NCI-H146 (cell line): ENCODE measurements at regions not wholly inside any gene's neighbourhood (a gene's known extent, or its start where the extent isn't known, plus 50 kb on each side); places are given as distances from the start of the nearest gene placed in this dataset.

Experiments
- DNase-seq: peaks from one replicate; lab custom pipeline; 2025; lab: John Stamatoyannopoulos, UW

DNA sequence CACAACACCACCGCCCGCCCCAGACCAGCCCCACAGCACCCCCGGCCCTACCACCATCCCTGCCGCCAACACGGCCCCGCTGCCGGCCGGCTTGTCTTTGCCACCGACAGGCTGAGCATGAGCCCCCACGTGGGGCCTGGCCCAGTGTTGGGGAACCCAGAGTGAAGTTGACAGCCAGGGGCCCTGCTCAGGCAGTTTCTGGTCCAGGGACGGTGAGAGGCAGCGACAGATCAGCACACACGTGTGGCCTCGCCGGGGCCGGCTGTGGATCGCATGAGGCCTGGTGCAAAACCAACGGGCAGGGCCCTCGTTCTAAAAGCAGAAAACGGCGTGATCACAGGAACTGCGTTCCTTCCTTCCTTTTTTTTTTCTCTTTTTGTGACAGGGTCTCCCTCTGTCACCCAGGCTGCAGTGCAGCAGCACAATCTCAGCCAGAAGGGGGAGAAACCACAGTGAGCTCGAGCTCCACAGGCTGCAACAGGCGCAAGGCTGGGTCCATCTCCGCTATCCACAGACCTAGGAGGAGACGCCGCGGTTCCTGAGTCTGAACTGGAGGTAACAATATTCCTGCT lies 50.5 kb upstream of the FBRSL1 start:
- no peak for DNase-seq

DNA sequence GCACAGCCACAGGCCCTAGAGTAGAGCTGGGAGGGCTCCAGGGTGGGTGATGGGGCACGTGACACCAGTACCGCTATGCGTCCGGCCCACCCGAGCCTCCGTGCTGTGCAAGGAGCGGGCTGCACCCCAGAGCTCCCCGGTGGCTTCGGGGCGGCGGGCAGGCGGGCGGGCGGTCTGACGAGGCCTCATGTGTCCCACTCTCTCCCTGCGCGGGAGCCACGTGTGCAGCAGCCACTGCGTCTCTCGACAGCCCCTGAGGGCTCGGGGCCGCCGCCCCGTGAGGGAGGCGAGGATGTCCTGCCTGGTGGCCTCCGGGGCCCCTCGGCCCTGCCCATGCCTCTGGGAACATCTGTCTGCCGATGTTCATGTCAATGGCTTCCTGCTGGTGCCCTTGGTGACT lies 51.2 kb upstream of the FBRSL1 start:
- no peak for DNase-seq

DNA sequence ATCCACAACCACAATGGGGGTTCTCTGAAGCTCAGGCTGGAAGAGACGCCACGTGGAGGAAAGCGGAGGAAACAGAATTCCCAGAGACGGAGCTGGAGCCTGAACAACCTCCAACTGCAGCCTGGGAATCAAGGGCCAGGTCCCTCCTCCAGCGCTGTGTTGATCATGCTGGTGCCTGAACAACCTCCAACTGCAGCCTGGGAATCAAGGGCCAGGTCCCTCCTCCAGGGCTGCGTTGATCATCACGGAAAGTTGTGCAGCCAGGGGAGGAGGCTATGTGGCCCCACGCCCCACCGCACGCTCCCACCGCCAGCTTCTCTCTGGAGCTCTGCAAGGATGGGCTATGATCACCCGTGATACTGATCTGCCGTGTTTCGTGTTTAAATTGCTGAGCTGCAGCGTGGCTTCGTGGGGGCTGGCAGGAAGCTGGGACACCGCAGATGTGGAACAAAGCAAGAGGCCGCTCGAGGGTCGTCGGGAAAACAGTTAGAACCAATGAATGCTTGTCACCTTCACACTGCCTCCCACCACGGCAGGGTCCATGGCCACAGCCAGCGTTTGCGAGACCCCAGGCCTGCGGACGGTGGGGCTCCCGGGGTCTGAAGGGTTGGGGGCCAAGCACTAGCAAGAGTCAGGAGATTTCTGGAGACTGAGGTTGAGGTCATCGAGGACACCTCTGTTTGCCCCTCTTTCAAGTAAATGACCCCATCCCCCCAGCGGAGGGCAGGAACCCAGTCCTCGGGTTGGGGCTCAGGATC lies 51.8 kb upstream of the FBRSL1 start:
- DNase-seq = no peak

DNA sequence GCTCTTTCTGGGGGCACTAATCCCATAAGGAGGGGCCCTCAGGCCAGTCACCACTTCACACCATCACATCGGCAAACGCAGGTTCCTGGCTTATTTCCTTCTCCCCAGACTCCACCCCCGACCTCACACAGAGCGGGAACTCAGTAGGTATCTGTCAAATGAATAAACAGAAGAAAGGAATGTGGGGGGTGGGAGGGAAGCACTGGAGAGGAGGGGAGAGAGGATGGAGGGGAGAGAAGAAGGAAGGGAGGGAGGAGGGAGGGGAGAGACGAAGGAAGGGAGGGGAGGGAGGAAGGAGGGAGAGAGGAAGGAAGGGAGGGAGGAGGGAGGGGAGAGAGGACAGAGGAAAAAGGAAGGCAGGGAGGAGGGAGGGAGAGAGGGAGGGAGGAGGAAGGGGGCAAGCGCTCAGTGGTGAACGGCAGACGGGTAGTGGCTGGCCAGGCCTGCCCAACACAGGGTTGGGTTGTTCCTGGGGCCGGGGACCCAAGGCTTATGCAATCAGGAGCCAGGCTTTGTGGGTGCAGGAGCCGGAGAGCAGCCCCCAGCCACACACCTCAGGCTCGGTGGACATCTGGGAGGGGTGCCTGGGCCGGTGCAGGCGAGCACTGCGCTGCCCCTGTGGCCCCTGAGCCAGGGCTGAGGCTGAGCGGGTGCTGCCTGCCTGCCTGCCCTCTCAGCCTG lies 52.6 kb upstream of the FBRSL1 start:
- DNase-seq = no peak

DNA sequence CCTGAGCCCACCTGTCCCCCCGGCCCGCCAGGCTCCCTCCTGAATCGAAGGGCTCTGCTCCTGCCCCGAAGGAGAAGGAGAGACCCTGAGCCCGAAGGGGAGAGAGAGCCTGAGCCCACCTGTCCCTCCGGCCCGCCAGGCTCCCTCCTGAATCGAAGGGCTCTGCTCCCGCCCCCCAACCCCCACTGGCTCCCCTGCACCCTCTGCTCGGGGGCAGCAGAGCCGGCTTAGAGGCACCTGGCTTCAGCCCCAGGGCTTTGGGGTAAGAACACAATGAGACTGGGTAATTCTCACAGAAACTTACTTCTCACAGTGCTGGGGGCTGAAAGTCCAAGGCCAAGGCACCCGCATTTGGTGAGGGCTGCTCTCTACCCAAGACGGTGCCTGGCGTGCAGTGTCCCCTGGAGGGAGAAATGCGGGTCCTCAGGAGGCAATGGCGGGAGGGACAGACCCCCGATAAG lies 53.1 kb upstream of the FBRSL1 start:
- no peak for DNase-seq

DNA sequence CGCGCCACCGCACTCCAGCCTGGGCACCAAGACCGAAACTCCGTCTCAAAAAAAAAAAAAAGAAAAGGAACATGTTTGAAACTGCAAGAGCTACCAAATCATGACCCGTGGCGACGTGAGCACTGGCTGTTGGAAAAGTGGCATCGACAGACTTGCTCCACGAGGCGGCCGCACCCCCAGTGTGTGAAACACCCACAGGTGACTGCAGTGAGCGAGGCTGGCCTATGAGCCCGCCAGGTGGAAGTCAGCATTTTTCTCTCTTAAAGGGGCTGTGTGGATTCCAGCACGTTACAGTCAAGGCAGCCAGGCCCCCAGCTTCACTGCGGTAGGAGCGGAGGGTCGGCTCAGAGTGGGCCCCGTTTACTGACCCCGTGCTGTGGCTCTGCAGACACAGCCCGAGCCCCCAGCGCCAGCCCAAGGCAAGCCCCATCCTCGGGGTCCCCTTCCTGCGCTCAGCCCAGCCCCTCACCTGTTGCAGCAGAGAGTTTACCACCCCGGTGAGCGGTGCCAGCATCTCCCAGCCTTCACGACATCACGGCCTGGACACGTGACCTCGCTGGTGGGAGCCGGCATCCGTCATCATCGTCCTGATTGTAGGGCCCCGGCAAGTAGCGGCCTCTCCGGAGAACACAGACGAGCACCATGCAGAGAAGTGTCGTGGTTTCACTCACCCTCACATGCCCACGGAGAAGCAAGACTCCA lies 54.3 kb upstream of the FBRSL1 start:
- no peak for DNase-seq

DNA sequence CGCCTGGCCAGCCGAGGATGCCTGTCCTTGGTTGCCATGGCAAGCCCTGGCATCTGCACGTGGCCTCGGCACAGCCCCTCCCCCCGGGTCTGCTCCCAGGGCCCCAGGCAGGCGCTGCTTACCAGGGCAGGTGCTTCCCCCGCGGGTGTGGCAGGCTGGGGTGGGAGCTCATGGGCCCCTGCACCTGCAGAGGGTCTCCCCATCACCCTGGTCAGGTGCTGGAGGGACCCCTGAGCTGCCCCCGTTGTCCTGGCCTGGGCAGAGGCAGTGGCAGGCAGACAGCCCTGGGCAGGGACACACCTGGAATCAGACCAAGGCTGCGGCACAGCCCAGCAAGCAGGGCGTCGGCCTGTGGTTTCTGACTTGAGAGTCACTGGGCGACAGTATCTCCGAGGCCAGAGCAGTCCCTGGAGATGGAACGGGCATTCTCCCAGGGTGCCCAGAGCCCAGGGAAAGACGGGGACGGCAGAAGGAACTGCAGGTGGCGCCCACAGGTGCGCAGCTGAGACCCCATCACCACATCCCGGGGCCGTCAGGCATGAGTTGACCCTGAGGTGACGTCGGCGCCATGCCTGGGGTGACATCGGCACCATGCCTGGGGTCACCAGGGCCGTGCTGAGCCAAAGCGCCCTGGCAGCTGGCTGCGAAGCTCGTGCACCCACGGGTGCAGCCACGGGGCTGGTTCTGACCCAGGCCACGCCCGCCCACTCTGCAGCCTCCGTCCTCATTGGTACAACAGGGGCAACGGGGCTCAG lies 56.1 kb upstream of the FBRSL1 start:
- DNase-seq = peak; percentile 9

DNA sequence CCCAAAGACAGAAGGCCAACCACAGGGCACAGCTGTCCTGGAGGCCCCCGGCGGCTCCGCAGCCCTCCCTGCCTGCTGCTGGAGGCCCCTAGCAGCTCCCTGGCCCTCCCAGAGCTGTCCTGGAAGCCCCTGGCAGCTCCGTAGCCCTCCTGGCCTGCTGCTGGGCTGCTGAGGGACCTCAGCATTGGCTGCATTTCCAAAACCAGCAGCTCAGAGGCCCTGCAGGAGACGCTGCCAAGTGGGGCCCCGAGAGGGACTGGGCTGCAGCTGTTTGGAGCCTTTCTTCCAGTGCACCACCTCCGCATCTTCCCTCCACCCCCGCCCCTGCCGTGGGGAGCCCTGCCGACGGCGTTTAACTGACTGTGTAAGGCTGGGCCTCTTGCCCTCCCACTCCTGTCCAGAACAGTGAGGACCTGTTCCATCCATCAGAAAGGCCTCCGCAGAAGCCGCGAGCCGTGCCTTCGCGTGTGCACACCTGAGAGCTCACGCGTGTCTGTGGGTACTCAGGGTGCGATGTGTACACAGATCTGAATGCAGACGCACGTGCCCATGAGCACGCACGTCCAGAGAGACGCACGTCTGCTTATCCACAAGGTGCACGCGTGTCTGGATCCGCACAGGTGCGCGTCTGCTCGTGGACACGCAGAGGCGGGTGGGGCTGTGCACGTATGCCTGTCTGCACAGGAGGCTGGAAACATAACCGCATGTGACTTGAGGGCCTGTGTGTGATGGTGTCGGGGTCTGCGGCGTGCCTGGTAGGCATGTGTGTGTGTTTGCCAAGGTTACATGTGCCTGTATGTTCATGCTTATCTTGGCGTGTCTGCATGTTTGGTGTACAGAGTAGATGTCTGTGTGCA lies 57.0 kb upstream of the FBRSL1 start:
- no peak for DNase-seq

DNA sequence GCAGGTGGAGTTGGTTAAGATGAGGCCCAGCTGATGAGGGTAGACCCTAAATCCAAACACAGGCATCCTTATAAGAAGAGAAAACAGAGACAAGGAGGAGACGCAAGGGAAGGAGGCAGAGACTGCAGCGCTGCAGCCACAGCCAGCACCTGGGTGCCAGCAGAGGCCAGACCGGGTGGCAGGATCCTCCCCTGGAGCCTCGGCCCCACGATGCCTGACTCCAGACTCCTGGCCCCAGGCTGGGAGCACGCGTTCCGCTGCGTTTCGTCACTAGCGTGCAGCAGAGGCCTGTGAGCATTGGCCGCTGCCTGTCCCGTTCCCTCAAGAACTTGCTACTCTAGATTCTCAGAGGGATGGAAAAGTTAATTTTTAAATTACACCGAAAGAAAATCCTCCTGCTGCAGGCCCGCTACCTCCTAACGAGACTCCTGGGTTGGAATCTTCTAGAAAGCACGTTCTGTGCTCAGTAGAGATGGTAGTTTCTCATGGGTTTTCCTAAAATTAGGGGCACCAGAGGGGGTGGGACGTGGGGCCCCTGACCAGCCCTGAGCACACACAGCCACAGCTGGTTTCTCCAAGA lies 57.7 kb upstream of the FBRSL1 start:
- DNase-seq = no peak

DNA sequence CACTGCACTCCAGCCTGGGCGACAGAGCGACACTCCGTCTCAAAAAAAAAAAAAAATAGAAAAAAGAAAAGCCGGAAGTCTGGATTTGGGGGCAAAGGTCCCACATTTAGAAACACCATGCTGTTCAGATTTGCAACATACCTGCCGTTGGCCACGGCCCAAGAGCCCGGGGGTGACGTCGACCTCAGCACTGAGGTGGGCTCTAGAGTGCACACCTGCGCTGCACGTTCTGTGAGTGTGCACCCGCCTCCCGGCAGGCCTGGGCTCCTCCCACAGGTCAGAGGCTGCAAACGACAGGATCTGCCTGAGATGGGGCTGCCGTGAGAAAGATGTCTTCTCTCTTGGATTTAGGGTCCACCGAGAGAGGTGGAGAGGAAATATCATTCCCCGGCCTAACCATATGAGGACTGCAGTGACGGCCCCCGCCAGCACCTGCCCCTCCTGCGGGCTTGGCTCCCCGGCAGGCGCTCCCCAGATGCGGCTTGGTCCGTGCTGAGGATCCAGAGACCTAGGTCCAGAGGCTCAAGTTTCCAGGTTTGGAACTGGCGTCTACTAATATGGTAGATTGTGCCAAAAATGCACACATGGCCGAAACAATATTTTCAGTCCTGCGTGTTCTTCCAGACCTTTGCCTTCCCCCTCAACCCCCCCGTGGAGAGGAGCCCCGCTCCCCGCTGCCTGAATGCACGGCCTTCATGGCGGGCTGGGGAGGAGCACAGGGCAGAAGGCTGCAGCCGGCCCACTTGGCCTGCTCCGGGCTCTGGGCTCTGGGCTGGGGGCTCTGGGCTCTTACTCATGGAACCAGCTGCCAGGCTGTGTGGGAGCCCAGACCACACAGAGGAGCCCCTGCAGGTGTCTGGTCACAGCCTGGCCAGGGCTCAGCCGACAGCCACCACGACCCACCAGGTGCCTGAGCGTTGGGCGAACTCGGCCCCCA lies 58.8 kb upstream of the FBRSL1 start:
- no peak for DNase-seq

DNA sequence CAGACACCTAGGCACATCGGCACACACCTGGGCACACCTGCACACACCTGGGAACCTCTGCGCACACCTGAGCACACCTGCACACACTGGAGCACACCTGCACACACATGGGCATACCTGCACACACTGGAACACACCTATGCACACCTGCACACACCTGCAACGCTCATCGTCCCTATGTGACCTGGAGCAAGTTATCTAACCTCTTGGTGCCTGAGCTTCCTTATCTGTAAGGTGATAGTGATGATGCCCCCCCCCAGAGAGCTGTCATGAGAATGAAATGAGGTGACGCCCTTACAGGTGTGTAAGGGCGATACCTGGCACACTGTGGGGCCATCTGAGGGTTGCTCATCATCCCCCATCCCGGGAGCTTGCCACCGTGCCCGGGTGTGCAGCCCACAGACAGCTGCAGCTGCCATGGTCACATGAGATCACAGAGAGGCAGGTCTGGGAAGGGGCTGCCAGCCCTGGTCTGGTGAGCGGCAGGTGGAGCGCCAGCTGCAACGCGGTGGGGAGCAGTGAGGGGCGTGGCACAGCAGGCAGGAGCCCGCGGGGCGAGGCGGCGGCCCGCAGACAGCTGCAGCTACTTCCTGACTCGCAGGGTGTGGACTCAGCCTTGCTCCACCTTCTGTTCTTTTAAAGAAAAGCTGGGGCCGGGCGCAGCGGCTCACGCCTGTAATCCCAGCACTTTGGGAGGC lies 59.9 kb upstream of the FBRSL1 start:
- peak; percentile 85 for DNase-seq

DNA sequence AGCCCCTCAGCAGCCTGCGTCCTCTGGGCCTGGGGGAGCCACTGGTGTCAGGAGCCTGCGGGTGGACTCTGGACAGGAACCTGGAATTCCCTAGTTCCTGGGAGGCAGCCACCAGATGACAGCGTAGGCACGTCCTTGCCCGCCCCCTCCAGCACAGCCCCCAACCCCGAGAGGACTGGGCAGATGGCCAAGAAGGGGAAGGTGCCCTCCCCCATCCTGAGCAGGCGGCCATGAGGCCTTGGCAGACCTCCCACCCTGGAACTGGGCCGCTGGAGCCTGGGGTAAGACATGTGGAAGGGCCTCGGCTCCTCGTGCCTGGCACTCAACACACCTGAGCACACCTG lies 60.4 kb upstream of the FBRSL1 start:
- no peak for DNase-seq

DNA sequence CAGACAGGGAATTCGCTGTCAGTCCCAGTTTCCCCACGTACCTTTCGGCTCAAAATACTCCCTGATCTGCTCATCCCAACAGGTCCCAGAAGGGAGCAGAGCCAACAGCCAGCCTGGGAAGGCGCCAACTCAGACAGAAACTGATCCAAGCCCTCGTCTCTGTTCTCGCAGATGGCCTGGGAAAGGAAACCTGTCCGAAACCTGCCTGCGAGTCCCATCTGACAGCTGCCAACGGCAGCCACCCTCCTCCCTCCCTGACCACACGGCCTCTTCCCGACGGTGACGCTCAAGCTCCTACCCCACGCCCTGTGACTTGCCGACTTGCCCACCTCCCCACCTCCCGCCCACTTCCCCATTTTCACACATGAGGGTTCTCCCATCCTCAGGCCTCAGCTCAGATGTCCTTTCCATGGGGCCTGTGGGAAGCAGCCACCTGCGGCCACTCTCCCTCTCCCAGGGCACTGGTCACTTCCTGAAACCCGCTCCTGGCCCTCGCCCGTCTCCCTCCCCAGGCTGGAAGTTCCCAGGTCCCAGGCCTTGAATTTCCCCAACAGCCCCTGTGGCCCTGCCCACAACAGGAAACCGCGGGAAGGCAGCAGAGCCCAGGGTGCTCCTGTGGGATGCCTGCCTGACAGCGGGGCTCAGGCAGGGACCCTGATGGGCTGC lies 60.9 kb upstream of the FBRSL1 start:
- DNase-seq = no peak

DNA sequence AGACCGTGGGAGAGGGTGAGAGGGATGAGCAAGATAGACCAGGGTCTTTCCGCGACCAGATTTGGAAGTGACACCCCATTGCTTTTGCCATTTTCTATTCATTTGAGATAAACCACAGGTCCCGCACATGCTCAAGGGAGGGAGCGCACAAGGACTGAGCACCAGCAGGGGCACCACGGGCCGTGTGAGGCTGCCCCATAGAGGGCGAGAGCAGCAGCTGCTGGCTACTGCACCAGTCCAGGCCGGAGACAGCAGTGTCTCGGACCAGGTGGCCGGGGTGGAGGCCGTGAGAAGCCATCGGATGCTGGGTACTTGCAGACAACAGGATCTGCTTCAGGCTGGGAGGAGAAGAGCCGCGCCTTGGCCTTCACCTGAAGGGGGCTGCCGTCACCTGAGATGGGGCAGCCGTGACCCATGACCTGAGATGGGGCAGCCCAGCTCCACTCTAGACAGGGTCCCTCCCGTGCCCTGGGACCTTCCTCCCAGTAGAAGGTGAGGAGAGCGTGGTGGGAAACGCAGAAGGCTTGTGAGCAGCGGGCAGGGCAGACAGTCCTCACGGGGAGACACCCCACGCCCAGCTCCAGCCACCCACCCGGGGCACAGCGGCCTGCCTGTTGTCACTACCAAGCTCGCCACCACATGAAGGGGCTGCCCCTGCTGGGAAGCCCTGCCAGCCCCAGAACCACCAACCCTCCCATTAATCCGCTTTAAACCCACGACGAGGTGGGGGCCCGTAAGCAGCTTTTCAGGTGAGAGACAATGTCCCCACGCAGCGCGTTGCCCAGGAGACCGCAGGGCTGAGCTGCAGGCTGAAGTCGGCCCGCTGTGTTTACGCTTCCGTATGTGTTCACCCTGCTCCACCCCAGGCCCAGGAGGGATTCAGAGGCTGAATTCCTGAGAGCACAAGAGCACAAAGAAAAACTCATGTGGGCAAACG lies 61.7 kb upstream of the FBRSL1 start:
- DNase-seq = peak; percentile 26

DNA sequence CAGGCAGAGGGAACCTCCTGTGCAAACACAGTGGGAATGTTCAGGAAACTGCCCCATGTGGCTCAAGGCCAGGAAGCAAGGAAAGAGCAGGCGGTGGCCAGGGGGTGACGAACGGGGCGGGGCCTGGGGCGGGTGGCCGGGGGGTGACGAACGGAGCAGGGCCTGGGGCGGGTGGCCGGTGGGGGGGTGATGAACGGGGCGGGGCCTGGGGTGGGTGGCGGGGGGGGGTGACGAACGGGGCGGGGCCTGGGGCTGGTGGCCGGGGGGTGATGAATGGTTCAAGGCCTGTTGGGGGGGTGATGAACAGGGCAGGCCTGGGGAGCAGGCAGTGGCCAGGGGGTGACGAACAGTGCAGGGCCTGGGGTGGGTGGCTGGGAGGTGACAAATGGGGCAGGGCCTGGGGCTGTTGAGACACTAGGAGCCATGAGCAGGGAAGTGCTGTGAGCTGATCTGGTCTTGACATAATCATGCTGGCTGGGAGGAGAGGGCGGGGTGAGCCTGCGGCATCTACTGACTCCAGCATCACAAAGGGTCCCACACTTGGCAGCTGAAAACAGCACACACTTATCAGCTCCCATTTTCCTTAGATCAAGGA lies 62.7 kb upstream of the FBRSL1 start:
- DNase-seq = no peak

DNA sequence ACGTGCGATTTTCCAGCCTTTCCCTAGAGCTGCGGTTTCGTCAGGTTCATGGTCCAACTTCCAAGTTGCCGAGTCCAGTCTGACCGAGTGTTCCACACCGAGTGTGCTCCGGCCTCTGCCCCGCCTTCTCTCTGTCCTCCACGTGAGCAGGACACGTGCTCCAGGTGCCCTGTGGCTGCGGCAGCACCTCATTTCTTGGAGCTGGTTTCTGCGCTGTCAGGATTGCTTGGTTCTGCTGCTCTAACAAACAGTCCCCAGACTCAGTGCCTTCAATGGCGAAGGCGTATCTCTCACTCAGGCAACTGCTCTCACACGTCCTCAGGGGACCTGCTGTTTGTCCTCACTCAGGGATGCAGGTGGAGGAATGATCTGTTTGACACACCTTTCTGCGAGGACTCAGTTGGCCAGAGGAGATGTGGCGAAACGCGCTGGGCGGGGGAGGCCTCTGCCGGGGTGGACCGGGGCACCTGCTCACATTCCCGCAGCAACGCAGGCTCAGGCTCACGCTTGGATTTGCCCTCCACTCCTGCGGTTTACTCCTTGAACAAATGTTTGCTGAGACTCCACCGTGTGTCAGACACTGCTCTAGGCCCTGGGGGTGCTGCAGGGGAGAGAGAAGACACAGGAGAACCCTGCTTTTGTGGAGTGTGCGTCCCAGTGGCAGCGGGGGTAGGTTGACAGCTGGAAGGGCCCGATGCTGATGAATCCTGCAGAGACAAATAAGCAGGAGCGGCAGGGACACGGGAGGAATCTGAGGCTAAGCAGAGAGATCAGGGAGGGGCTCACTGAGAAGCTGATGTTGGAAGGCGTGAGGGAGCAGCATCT lies 63.4 kb upstream of the FBRSL1 start:
- DNase-seq = no peak
